Neuron (in vitro differentiated cells): ENCODE measurements at regions not wholly inside any gene's neighbourhood (a gene's known extent, or its start where the extent isn't known, plus 50 kb on each side); places are given as distances from the start of the nearest gene placed in this dataset.

ENCODE experiments used
- H2AFZ ChIP-seq: one replicate; pipeline ENCODE4 v1.6.1; 2013; ENCODE audit warnings: low read depth, mild to moderate bottlenecking, inconsistent platforms, low read length, moderate library complexity
- H3K27me3 ChIP-seq: one replicate; pipeline ENCODE4 v1.6.1; 2013; ENCODE audit warnings: low read length; ENCODE audit not compliant: insufficient read depth
- H3K36me3 ChIP-seq: one replicate; pipeline ENCODE4 v1.6.1; 2013; ENCODE audit warnings: low read length; ENCODE audit not compliant: insufficient read depth
- H3K4me1 ChIP-seq: one replicate; pipeline ENCODE4 v1.6.1; 2013; ENCODE audit warnings: low read length; ENCODE audit not compliant: insufficient read depth
- H3K4me3 ChIP-seq: 2 replicates; pipeline ENCODE4 v1.5.1; 2013; ENCODE audit warnings: mild to moderate bottlenecking, low read length, moderate library complexity
- H3K9me3 ChIP-seq: one replicate; pipeline ENCODE4 v1.6.1; 2013; ENCODE audit warnings: low read length

- H3K36me3 ChIP-seq: no peaks in the 10 kb centered on the region
- no peaks in the 10 kb centered on the region for H3K4me1 ChIP-seq
- H3K27me3 ChIP-seq: no peaks in the 10 kb centered on the region
- H3K9me3 ChIP-seq: no peaks in the 10 kb centered on the region
- no peak overlapping the region for H3K4me3 ChIP-seq
- H2AFZ ChIP-seq: no peak overlapping the region
These were observed 429.1 kb upstream of the ARGLU1 start for GRCh38 chr13:106996867-106997618.

GRCh38 chr13:106990594-106990993 is 422.7 kb upstream of the ARGLU1 start:
- H3K27me3 ChIP-seq: no peaks in the 10 kb centered on the region
- no peaks in the 10 kb centered on the region for H3K36me3 ChIP-seq
- H3K4me1 ChIP-seq: peaks cover 4% of the 10 kb centered on the region
- H3K9me3 ChIP-seq: no peaks in the 10 kb centered on the region
- no peak overlapping the region for H2AFZ ChIP-seq
- no peak overlapping the region for H3K4me3 ChIP-seq

- no peaks in the 10 kb centered on the region for H3K27me3 ChIP-seq
- no peaks in the 10 kb centered on the region for H3K36me3 ChIP-seq
- H3K9me3 ChIP-seq: no peaks in the 10 kb centered on the region
- H2AFZ ChIP-seq: no peak overlapping the region
- no peak overlapping the region for H3K4me3 ChIP-seq
- peaks cover 4% of the 10 kb centered on the region for H3K4me1 ChIP-seq
These were observed 421.9 kb upstream of the ARGLU1 start for GRCh38 chr13:106989876-106990275.

- Histone ChIP-seq H2AFZ (no peak overlapping the region), H3K9me3 (no peaks in the 10 kb centered on the region), H3K4me3 (no peak overlapping the region), H3K4me1 (peaks cover 4% of the 10 kb centered on the region), H3K27me3 (no peaks in the 10 kb centered on the region), H3K36me3 (no peaks in the 10 kb centered on the region)
These were observed 419.5 kb upstream of the ARGLU1 start for GRCh38 chr13:106987427-106987785.

- no peak overlapping the region for H2AFZ ChIP-seq
- H3K4me1 ChIP-seq: peaks cover 4% of the 10 kb centered on the region
- no peaks in the 10 kb centered on the region for H3K36me3 ChIP-seq
- no peaks in the 10 kb centered on the region for H3K27me3 ChIP-seq
- no peaks in the 10 kb centered on the region for H3K9me3 ChIP-seq
- no peak overlapping the region for H3K4me3 ChIP-seq
These were observed 418.9 kb upstream of the ARGLU1 start for GRCh38 chr13:106986687-106987426.

- no peak overlapping the region for H2AFZ ChIP-seq
- H3K4me1 ChIP-seq: peaks cover 4% of the 10 kb centered on the region
- H3K9me3 ChIP-seq: no peaks in the 10 kb centered on the region
These were observed 418.1 kb upstream of the ARGLU1 start for GRCh38 chr13:106986033-106986484.

GRCh38 chr13:106985481-106985880 is 417.5 kb upstream of the ARGLU1 start:
- no peaks in the 10 kb centered on the region for H3K9me3 ChIP-seq
- H3K4me1 ChIP-seq: peaks cover 4% of the 10 kb centered on the region
- no peaks in the 10 kb centered on the region for H3K36me3 ChIP-seq
- no peaks in the 10 kb centered on the region for H3K27me3 ChIP-seq
- H2AFZ ChIP-seq: no peak overlapping the region
- no peak overlapping the region for H3K4me3 ChIP-seq

More at GRCh38 chr13:106986033-106986484, 418.1 kb upstream of the ARGLU1 start:
- Histone ChIP-seq H3K27me3 (no peaks in the 10 kb centered on the region), H3K36me3 (no peaks in the 10 kb centered on the region), H3K4me3 (no peak overlapping the region)

GRCh38 chr13:106981051-106981450 is 413.1 kb upstream of the ARGLU1 start:
- H3K36me3 ChIP-seq: no peaks in the 10 kb centered on the region
- H3K4me1 ChIP-seq: peaks cover 3% of the 10 kb centered on the region

GRCh38 chr13:106967391-106967790 is 399.5 kb upstream of the ARGLU1 start:
- H3K27me3 ChIP-seq: no peaks in the 10 kb centered on the region
- H3K4me3 ChIP-seq: no peak overlapping the region
- H3K4me1 ChIP-seq: peaks cover 6% of the 10 kb centered on the region
- no peaks in the 10 kb centered on the region for H3K9me3 ChIP-seq
- H3K36me3 ChIP-seq: no peaks in the 10 kb centered on the region
- no peak overlapping the region for H2AFZ ChIP-seq

More at GRCh38 chr13:106981051-106981450, 413.1 kb upstream of the ARGLU1 start:
- H3K4me3 ChIP-seq: no peak overlapping the region
- H2AFZ ChIP-seq: no peak overlapping the region
- H3K27me3 ChIP-seq: no peaks in the 10 kb centered on the region
- no peaks in the 10 kb centered on the region for H3K9me3 ChIP-seq

GRCh38 chr13:106963151-106963550 is 395.2 kb upstream of the ARGLU1 start:
- H3K36me3 ChIP-seq: no peaks in the 10 kb centered on the region
- H3K4me1 ChIP-seq: peaks cover 7% of the 10 kb centered on the region
- no peak overlapping the region for H2AFZ ChIP-seq
- H3K9me3 ChIP-seq: no peaks in the 10 kb centered on the region
- H3K4me3 ChIP-seq: no peak overlapping the region
- H3K27me3 ChIP-seq: no peaks in the 10 kb centered on the region

- H3K36me3 ChIP-seq: no peaks in the 10 kb centered on the region
- H3K27me3 ChIP-seq: no peaks in the 10 kb centered on the region
- H3K4me3 ChIP-seq: no peak overlapping the region
- no peak overlapping the region for H2AFZ ChIP-seq
- no peaks in the 10 kb centered on the region for H3K9me3 ChIP-seq
- H3K4me1 ChIP-seq: peaks cover 7% of the 10 kb centered on the region
These were observed 393.7 kb upstream of the ARGLU1 start for GRCh38 chr13:106961651-106962050.

- Histone ChIP-seq H2AFZ (no peak overlapping the region), H3K4me3 (no peak overlapping the region), H3K36me3 (no peaks in the 10 kb centered on the region), H3K4me1 (peaks cover 7% of the 10 kb centered on the region), H3K9me3 (no peaks in the 10 kb centered on the region), H3K27me3 (no peaks in the 10 kb centered on the region)
These were observed 393.3 kb upstream of the ARGLU1 start for GRCh38 chr13:106961216-106961615.

- no peak overlapping the region for H3K4me3 ChIP-seq
- no peak overlapping the region for H2AFZ ChIP-seq
- no peaks in the 10 kb centered on the region for H3K27me3 ChIP-seq
- H3K36me3 ChIP-seq: no peaks in the 10 kb centered on the region
- H3K4me1 ChIP-seq: peaks cover 7% of the 10 kb centered on the region
- H3K9me3 ChIP-seq: no peaks in the 10 kb centered on the region
These were observed 390.7 kb upstream of the ARGLU1 start for GRCh38 chr13:106958621-106959048.
